OCI-LY1 (cell line): ENCODE measurements at regions not wholly inside any gene's neighbourhood (a gene's known extent, or its start where the extent isn't known, plus 50 kb on each side); places are given as distances from the start of the nearest gene placed in this dataset.

Experiments
- H2AFZ ChIP-seq: fragments of 200-600 bp; sonication (generic), shearing (Covaris generic); 2 replicates; pipeline ENCODE4 v1.6.0; 2014; ENCODE audit warnings: antibody characterized with exemption, mild to moderate bottlenecking, low read length
- H3F3A ChIP-seq: fragments of 200-600 bp; sonication (generic), shearing (Covaris generic); 2 replicates; pipeline ENCODE4 v1.6.0; 2014; ENCODE audit warnings: mild to moderate bottlenecking, antibody characterized with exemption, low read length, moderate library complexity; ENCODE audit not compliant: insufficient read depth
- H3K27ac ChIP-seq: fragments of 200-600 bp; sonication (generic); 2 replicates; pipeline ENCODE4 v1.5.1; 2014; ENCODE audit warnings: low read length, mixed run types, mild to moderate bottlenecking, low read depth; ENCODE audit not compliant: poor library complexity, severe bottlenecking
- H3K27me3 ChIP-seq: fragments of 200-600 bp; sonication (generic); 2 replicates; pipeline ENCODE4 v1.6.0; 2014; ENCODE audit warnings: antibody characterized with exemption, mild to moderate bottlenecking, low read length, moderate library complexity; ENCODE audit not compliant: insufficient read depth
- H3K36me3 ChIP-seq: fragments of 200-600 bp; sonication (generic); 2 replicates; pipeline ENCODE4 v1.6.1; 2014; ENCODE audit warnings: mild to moderate bottlenecking, antibody characterized with exemption, low read length, moderate library complexity, mixed read lengths; ENCODE audit not compliant: insufficient read depth
- H3K4me1 ChIP-seq: fragments of 200-600 bp; sonication (generic); 2 replicates; pipeline ENCODE4 v1.5.1; 2014; ENCODE audit warnings: mild to moderate bottlenecking, low read length, moderate library complexity; ENCODE audit not compliant: insufficient read depth, severe bottlenecking
- H3K4me2 ChIP-seq: fragments of 200-600 bp; sonication (generic), shearing (Covaris generic); 2 replicates; pipeline ENCODE4 v1.6.1; 2014; ENCODE audit warnings: low read length
- H3K4me3 ChIP-seq: fragments of 200-600 bp; sonication (generic); 2 replicates; pipeline ENCODE4 v1.5.1; 2014; ENCODE audit warnings: low read length, low read depth, mild to moderate bottlenecking, mixed read lengths; ENCODE audit not compliant: poor library complexity, severe bottlenecking
- H3K79me2 ChIP-seq: fragments of 200-600 bp; shearing (Covaris generic); 2 replicates; pipeline ENCODE4 v1.6.1; 2016; ENCODE audit warnings: mixed run types, low read length, mixed read lengths; ENCODE audit not compliant: insufficient read depth
- H3K9ac ChIP-seq: fragments of 200-600 bp; sonication (generic), shearing (Covaris generic); 2 replicates; pipeline ENCODE4 v1.6.1; 2014; ENCODE audit warnings: mild to moderate bottlenecking, low read length, mixed read lengths
- H3K9me2 ChIP-seq: fragments of 200-600 bp; sonication (generic), shearing (Covaris generic); 2 replicates; pipeline ENCODE4 v1.6.1; 2014; ENCODE audit warnings: low read depth, mild to moderate bottlenecking, low read length, mixed read lengths
- H3K9me3 ChIP-seq: fragments of 200-600 bp; shearing (Covaris generic); 2 replicates; pipeline ENCODE4 v1.6.1; 2014; ENCODE audit warnings: low read length, mixed read lengths
- H4K20me1 ChIP-seq: fragments of 200-600 bp; sonication (generic), shearing (Covaris generic); 2 replicates; pipeline ENCODE4 v1.6.0; 2016; ENCODE audit warnings: mild to moderate bottlenecking, low read length; ENCODE audit not compliant: insufficient read depth
- CTCF ChIP-seq: fragments of 200-600 bp; sonication (generic), shearing (Covaris generic); IDR thresholded peaks from 2 replicates; pipeline ENCODE4 v1.5.1; 2017; ENCODE audit warnings: mild to moderate bottlenecking, antibody characterized with exemption, low read length, moderate library complexity, mixed read lengths
- EZH2 ChIP-seq: fragments of 200-600 bp; sonication (generic), shearing (Covaris generic); IDR thresholded peaks from 2 replicates; pipeline ENCODE4 v1.8.0; 2017; ENCODE audit warnings: borderline replicate concordance, mixed run types, mild to moderate bottlenecking, antibody characterized with exemption, low read length, moderate library complexity, mixed read lengths

GRCh38 chr6:82780334-82780733, 285.3 kb downstream of the UBE3D start:
- H3K9me3 ChIP-seq = no peaks in the 10 kb centered on the region
- H4K20me1 ChIP-seq = no peaks in the 10 kb centered on the region

DNA sequence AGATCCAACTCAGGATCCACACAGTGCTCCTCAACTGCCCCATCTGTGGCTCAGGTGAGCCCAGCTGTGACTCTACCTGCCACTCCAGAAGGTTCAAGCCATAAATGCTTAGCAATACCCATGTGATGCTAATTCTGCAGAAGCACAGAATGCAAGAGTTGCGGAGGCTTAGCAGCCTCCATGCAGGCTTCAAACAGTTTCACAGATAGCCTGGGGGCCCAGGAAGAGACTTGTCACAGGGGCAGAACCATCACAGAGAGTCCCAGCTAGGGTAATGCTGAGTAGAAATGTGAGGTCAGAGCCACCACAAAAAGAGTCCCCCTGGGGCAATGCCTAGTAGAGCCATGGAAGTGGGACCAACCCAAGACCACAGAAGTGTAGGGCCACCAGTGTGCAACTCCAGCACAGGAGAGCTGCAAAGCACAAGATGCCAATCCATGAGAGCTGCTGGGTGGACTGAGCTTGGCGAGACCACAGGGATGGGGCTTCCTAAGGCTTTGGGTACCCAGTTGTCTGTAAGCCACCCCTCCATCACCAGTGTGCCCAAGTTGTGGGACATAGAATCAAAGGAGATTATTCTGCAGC, 283.9 kb downstream of the UBE3D start:
- TF ChIP-seq CTCF (no peak), EZH2 (no peak)
- Histone ChIP-seq H2AFZ (no peak overlapping the region), H3K9me3 (no peaks in the 10 kb centered on the region)

More at GRCh38 chr6:82780334-82780733, 285.3 kb downstream of the UBE3D start:
- Histone ChIP-seq H3F3A (no peaks in the 10 kb centered on the region), H3K27me3 (no peaks in the 10 kb centered on the region), H3K36me3 (no peaks in the 10 kb centered on the region), H3K79me2 (no peaks in the 10 kb centered on the region), H2AFZ (no peak overlapping the region), H3K27ac (no peak overlapping the region), H3K9me2 (no peaks in the 10 kb centered on the region), H3K4me3 (no peak overlapping the region), H3K4me2 (no peak overlapping the region), H3K4me1 (no peaks in the 10 kb centered on the region), H3K9ac (no peak overlapping the region)
- TF ChIP-seq CTCF (no peak), EZH2 (no peak)

GRCh38 chr6:82783587-82784236, 281.9 kb downstream of the UBE3D start:
- Histone ChIP-seq H4K20me1 (no peaks in the 10 kb centered on the region), H3K9me3 (no peaks in the 10 kb centered on the region), H3K9ac (no peak overlapping the region), H3K4me1 (no peaks in the 10 kb centered on the region), H3K4me2 (no peak overlapping the region), H3K36me3 (no peaks in the 10 kb centered on the region), H3K27me3 (no peaks in the 10 kb centered on the region), H3F3A (no peaks in the 10 kb centered on the region), H3K79me2 (no peaks in the 10 kb centered on the region), H3K27ac (no peak overlapping the region), H2AFZ (no peak overlapping the region), H3K9me2 (no peaks in the 10 kb centered on the region), H3K4me3 (no peak overlapping the region)
- TF ChIP-seq CTCF (peak; percentile 32; the same call in 1 of the 2 replicates), EZH2 (no peak)

More for the DNA sequence above, 283.9 kb downstream of the UBE3D start:
- Histone ChIP-seq H3K79me2 (no peaks in the 10 kb centered on the region), H4K20me1 (no peaks in the 10 kb centered on the region), H3K27me3 (no peaks in the 10 kb centered on the region), H3K27ac (no peak overlapping the region), H3K36me3 (no peaks in the 10 kb centered on the region), H3K4me2 (no peak overlapping the region), H3K9ac (no peak overlapping the region), H3F3A (no peaks in the 10 kb centered on the region), H3K9me2 (no peaks in the 10 kb centered on the region), H3K4me3 (no peak overlapping the region), H3K4me1 (no peaks in the 10 kb centered on the region)
